ENCODE measurements at regions not wholly inside any gene's neighbourhood (a gene's known extent, or its start where the extent isn't known, plus 50 kb on each side); places are given as distances from the start of the nearest gene placed in this dataset.

- Histone ChIP-seq H2BK5ac (ENCODE audit: low read depth, low read length) (no peak overlapping the region), H3K18ac (ENCODE audit: extremely low read depth, low read length) (no peak overlapping the region), H3K9me3 (ENCODE audit: insufficient read depth in 2 of 2, low read depth in 1 of 2, low read length in 1 of 2) (peaks cover 7 to 12% of the 10 kb centered on the region in 2 experiments), H3K27ac (ENCODE audit: low read depth, low read length) (no peak overlapping the region), H3K4me2 (ENCODE audit: insufficient read depth in 1 of 2, low read depth in 2 of 2, low read length in 2 of 2) (no peak overlapping the region), H2BK120ac (replicated peaks; ENCODE audit: low read depth, low read length) (no peak overlapping the region), H3K56ac (replicated peaks; ENCODE audit: insufficient read length, low read depth, low read length) (no peak overlapping the region), H3K4me3 (ENCODE audit: extremely low read depth in 1 of 4, insufficient read depth in 2 of 4, low read depth in 3 of 4, low read length in 4 of 4) (no peak overlapping the region), H2BK12ac (ENCODE audit: low read depth, low read length) (no peak overlapping the region), H4K5ac (ENCODE audit: insufficient read length, low read depth, low read length) (no peak overlapping the region), H3K23ac (ENCODE audit: insufficient read length) (no peak overlapping the region), H2AK5ac (ENCODE audit: low read depth, low read length) (no peak overlapping the region), H4K8ac (ENCODE audit: extremely low read depth, insufficient read depth, low read length) (no peak overlapping the region), H4K91ac (replicated peaks; ENCODE audit: insufficient read length, low read length) (no peak overlapping the region), H4K20me1 (replicated peaks in 1 of 2; ENCODE audit: control insufficient read depth in 1 of 2, insufficient read depth in 2 of 2, low read length in 2 of 2) (no peaks in the 10 kb centered on the region), H3K14ac (ENCODE audit: insufficient read length) (no peak overlapping the region), H2AFZ (ENCODE audit: low read length) (0 out of 2 replicates have a peak overlapping the region, but pooled peaks have one; percentile 70), H3K4ac (replicated peaks; ENCODE audit: insufficient read length, low read depth, low read length) (no peak overlapping the region), H3K27me3 (replicated peaks in 1 of 4; ENCODE audit: control insufficient read depth in 3 of 4, extremely low read depth in 1 of 4, insufficient read depth in 3 of 4, low read length in 3 of 4) (no peaks in the 10 kb centered on the region), H3K36me3 (ENCODE audit: control insufficient read depth in 2 of 4, insufficient read depth in 4 of 4, low read length in 3 of 4) (peaks cover 0 to 3% (median 0%) of the 10 kb centered on the region in 4 experiments; a peak in 1 of 8 replicates), H2BK20ac (ENCODE audit: low read length) (no peak overlapping the region), H2BK15ac (ENCODE audit: low read length) (no peak overlapping the region), H3K9ac (replicated peaks in 1 of 4; ENCODE audit: extremely low read depth in 1 of 4, low read depth in 3 of 4, low read length in 3 of 4) (no peak overlapping the region), H3K4me1 (replicated peaks in 1 of 4; ENCODE audit: control insufficient read depth in 3 of 4, insufficient read depth in 4 of 4, low read length in 3 of 4) (no peaks in the 10 kb centered on the region), H3K79me1 (ENCODE audit: low read depth, low read length) (no peaks in the 10 kb centered on the region), H3K79me2 (ENCODE audit: control insufficient read depth in 1 of 2, insufficient read depth in 2 of 2, low read length in 2 of 2) (no peaks in the 10 kb centered on the region), H3K23me2 (ENCODE audit: low read depth, low read length) (no peaks in the 10 kb centered on the region)
- DNase-seq (ENCODE audit: low read depth in 1 of 2, low spot score in 2 of 2) (peak in 1 of 2 experiments; percentile 32), FAIRE-seq (no peak)
- POLR2A ChIA-PET (ENCODE audit: partially characterized antibody): no interaction called here
- CTCF ChIA-PET (ENCODE audit: partially characterized antibody): interaction anchor here (0.6 to 2.3 kb wide), 4 partner anchors 11 to 567 kb away, joined by 3 to 7 read pairs (median 3); no protein-coding TSS in a partner anchor
- 95% methylated on average over 8 of the region's 8 CpGs; no CpG with 5 or more reads in 1 of the 2 experiments for WGBS, 2 experiments (ENCODE audit: extremely low coverage in 1 of 2, insufficient coverage in 1 of 2, insufficient read length in 1 of 2, insufficient replicate concordance in 2 of 2, low coverage in 1 of 2, low lambda C conversion rate in 2 of 2, missing lambda C conversion rate in 1 of 2)
- TF ChIP-seq, protein P1, sequence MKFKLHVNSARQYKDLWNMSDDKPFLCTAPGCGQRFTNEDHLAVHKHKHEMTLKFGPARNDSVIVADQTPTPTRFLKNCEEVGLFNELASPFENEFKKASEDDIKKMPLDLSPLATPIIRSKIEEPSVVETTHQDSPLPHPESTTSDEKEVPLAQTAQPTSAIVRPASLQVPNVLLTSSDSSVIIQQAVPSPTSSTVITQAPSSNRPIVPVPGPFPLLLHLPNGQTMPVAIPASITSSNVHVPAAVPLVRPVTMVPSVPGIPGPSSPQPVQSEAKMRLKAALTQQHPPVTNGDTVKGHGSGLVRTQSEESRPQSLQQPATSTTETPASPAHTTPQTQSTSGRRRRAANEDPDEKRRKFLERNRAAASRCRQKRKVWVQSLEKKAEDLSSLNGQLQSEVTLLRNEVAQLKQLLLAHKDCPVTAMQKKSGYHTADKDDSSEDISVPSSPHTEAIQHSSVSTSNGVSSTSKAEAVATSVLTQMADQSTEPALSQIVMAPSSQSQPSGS (IDR thresholded peaks at IDR 0.05; ENCODE audit: low read length): no peak
- TF ChIP-seq TCF12 (IDR thresholded peaks at IDR 0.05; ENCODE audit: low read depth, low read length) (no peak), SIN3A (conservative IDR thresholded peaks at IDR 0.05 in 1 of 2, IDR thresholded peaks at IDR 0.05 in 1 of 2; ENCODE audit: low read depth in 1 of 2, low read length in 2 of 2) (no peak), ATF3 (IDR thresholded peaks at IDR 0.05; ENCODE audit: insufficient read depth, low read depth, low read length) (no peak), SP4 (IDR thresholded peaks at IDR 0.05; ENCODE audit: low read length) (no peak), RXRA (IDR thresholded peaks at IDR 0.05; ENCODE audit: insufficient read depth, low read depth, low read length) (no peak), POLR2AphosphoS5 (IDR thresholded peaks at IDR 0.05; ENCODE audit: low read depth, low read length) (no peak), CTBP2 (IDR thresholded peaks at IDR 0.05; ENCODE audit: borderline replicate concordance, insufficient read depth, insufficient read length, low read length) (no peak), JUN (IDR thresholded peaks at IDR 0.05; ENCODE audit: low read depth, low read length) (no peak), NANOG (IDR thresholded peaks at IDR 0.05; ENCODE audit: insufficient read depth, low read depth, low read length, poor library complexity, severe bottlenecking) (no peak), CBX5 (IDR thresholded peaks at IDR 0.05; ENCODE audit: low read depth, low read length) (no peak)
- TF ChIP-seq, protein P2, sequence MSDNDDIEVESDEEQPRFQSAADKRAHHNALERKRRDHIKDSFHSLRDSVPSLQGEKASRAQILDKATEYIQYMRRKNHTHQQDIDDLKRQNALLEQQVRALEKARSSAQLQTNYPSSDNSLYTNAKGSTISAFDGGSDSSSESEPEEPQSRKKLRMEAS (IDR thresholded peaks at IDR 0.05): no peak
These were observed 240.6 kb upstream of the ZNF507 start for GRCh38 chr19:32104850-32105235.
